ENCODE measurements at regions not wholly inside any gene's neighbourhood (a gene's known extent, or its start where the extent isn't known, plus 50 kb on each side); places are given as distances from the start of the nearest gene placed in this dataset.

DNA sequence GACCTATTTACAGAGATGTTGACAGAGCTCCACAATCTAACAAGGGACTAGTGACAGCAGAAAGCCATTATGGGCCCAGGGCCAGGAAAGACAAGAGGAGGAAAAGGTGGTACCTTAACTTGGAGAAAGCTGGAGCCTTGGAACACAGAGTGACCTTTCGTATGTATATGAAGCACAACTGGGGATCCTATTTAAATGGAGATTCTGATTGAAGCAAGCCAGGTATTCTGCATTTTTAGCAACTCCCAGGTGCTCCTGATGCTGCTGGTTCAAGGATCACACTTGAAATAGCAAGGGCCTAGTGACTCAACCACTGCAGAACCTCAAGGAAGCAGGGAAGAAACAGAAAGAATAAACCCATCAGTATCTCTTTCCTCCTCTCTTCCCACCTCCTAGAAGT lies 99.4 kb downstream of the TMEM47 start:
- TF ChIP-seq, protein P1, sequence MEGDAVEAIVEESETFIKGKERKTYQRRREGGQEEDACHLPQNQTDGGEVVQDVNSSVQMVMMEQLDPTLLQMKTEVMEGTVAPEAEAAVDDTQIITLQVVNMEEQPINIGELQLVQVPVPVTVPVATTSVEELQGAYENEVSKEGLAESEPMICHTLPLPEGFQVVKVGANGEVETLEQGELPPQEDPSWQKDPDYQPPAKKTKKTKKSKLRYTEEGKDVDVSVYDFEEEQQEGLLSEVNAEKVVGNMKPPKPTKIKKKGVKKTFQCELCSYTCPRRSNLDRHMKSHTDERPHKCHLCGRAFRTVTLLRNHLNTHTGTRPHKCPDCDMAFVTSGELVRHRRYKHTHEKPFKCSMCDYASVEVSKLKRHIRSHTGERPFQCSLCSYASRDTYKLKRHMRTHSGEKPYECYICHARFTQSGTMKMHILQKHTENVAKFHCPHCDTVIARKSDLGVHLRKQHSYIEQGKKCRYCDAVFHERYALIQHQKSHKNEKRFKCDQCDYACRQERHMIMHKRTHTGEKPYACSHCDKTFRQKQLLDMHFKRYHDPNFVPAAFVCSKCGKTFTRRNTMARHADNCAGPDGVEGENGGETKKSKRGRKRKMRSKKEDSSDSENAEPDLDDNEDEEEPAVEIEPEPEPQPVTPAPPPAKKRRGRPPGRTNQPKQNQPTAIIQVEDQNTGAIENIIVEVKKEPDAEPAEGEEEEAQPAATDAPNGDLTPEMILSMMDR (IDR thresholded peaks at IDR 0.05; ENCODE audit: low read depth, low read length, missing control alignments) = no peak
- H3K4me3 ChIP-seq (replicated peaks; ENCODE audit: low read depth, low read length) = no peak overlapping the region
- no peak for DNase-seq (ENCODE audit: extremely low read depth, low read depth)

DNA sequence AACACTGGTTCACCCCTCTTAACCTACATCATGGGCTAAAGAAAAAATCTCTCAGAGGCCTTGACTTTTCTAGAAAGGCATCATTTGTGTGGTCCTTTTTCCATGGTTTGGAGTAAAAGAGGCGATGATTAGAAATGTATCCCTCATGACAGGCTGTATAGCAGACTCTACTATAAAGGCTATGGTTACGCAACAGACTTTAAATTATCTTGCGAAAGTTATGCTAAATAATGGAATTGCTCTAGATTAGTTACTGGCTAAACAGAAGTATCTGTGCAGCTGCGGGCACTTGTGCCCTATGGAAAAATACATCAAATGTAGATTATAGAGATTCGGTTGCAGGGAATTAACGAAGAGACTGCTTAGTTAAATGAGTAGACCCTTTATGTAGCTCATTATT lies 101.6 kb downstream of the TMEM47 start:
- TF ChIP-seq, protein P1 (IDR thresholded peaks at IDR 0.05; ENCODE audit: low read depth, low read length, missing control alignments) = no peak
- no peak for DNase-seq (ENCODE audit: extremely low read depth, low read depth)
- H3K4me3 ChIP-seq (replicated peaks; ENCODE audit: low read depth, low read length) = no peak overlapping the region

DNA sequence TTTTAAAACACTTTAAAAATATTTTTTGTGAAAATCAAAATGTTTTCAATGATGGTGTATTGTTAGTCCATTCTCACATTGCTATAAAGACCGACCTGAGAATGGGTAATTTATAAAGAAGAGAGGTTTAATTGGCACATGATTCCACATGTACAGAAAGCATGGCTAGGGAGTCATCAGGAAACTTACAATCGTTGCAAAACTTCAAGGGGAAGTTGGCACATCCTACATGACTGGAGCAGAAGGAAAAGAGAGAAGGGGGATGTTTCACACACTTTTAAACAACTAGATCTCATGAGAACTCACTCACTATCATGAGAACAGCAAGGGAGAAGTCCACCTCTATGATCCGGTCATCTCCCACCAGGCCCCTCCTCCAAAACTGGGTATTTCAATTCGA lies 110.7 kb downstream of the TMEM47 start:
- TF ChIP-seq, protein P1 (IDR thresholded peaks at IDR 0.05; ENCODE audit: low read depth, low read length, missing control alignments) = no peak
- DNase-seq (ENCODE audit: extremely low read depth, low read depth) = no peak
- no peak overlapping the region for H3K4me3 ChIP-seq (replicated peaks; ENCODE audit: low read depth, low read length)

DNA sequence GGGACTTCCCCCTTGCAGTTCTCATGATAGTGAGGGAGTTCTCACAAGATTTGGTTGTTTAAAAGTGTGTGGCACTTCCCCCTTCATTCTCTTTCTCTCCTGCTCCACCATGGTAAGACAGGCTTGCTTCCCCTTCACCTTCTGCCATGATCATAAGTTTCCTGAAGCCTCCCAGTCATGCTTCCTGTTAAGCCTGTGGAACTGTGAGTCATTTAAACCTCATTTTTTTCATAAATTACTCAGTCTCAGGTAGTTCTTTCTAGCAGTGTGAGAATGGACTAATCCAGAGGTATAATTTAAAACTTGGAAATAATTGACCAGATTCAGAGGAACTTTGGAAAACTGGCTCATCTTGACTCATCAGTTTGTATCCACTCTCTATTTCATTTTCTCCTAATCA lies 129.0 kb downstream of the TMEM47 start:
- H3K4me3 ChIP-seq (replicated peaks; ENCODE audit: low read depth, low read length) = no peak overlapping the region
- no peak for DNase-seq (ENCODE audit: extremely low read depth, low read depth)
- TF ChIP-seq, protein P1 (IDR thresholded peaks at IDR 0.05; ENCODE audit: low read depth, low read length, missing control alignments) = no peak

DNA sequence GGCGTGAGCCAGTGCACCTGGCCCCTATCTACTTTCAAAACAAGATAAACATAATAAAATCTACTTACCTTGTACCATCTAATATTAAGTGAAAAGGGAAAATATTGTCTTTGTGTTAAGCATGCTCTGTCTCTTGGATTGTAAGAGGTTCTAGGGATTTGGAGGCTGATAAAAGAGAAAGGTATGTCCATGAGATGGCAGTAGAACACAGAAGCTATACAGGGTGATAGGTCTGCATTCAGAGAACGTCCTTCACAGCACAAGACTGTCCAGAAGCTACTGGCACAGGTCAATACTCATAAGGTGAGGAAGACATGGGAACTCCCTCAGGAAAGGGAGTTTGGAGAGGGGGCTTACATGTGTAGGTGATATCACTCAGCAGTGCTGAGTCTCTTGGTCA lies 135.5 kb downstream of the TMEM47 start:
- no peak for DNase-seq (ENCODE audit: extremely low read depth, low read depth)
- TF ChIP-seq, protein P1 (IDR thresholded peaks at IDR 0.05; ENCODE audit: low read depth, low read length, missing control alignments) = no peak
- H3K4me3 ChIP-seq (replicated peaks; ENCODE audit: low read depth, low read length) = no peak overlapping the region

DNA sequence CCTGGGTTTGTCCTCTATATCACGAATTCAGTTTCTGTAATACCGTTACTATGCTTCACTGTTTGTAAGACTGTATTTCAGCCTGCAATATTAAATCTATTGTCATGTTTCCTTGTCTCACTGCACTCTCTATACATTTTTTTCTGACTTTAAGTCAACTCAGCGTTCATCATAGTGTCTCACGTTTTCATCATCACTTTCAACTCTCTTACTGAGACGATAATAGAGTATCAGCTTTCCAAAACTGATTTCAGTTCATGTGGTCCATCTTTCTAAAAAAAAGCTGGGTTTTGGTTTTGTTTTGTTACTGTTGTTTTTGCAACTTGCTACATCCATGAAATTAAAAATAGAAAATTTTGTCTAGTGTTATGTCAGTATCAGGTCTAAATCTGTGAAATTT lies 147.7 kb downstream of the TMEM47 start:
- H3K4me3 ChIP-seq (replicated peaks; ENCODE audit: low read depth, low read length) = no peak overlapping the region
- TF ChIP-seq, protein P1 (IDR thresholded peaks at IDR 0.05; ENCODE audit: low read depth, low read length, missing control alignments) = no peak
- DNase-seq (ENCODE audit: extremely low read depth, low read depth) = no peak

DNA sequence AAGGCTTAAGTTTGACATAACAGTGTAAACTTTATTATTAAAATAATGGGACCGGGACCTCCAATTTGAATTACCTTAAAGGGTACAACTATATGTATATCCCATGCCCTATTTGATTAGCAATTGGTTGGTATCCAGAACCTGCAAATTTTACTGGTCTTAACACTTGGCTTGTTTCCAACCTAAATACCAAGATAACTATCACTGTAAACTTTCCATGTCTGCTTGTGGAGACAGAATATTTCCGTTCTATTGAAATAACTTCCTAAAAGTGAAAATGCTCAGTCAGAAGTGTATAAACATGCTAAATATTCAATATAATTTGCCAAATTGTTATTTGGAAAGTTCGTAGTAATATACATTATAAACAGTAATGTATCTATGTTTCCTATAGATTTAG lies 154.0 kb downstream of the TMEM47 start:
- no peak for DNase-seq (ENCODE audit: extremely low read depth, low read depth)
- no peak overlapping the region for H3K4me3 ChIP-seq (replicated peaks; ENCODE audit: low read depth, low read length)
- TF ChIP-seq, protein P1 (IDR thresholded peaks at IDR 0.05; ENCODE audit: low read depth, low read length, missing control alignments) = no peak

Data from HFF-Myc (cell line).